SK-N-SH (cell line): ENCODE measurements at regions not wholly inside any gene's neighbourhood (a gene's known extent, or its start where the extent isn't known, plus 50 kb on each side); places are given as distances from the start of the nearest gene placed in this dataset.

ENCODE experiments used
- CTCF ChIA-PET: fragments of 300-600, 350-600 bp; formaldehyde crosslinking; extraction: SDS; loops from one replicate; lab custom pipeline; 2021; lab: Yijun Ruan, JAX
- POLR2A ChIA-PET: fragments of 350-600 bp; sonication (Branson Sonifier 250); formaldehyde crosslinking; extraction: SDS; loops from one replicate; lab custom pipeline; 2020; ENCODE audit warnings: antibody characterized with exemption, inconsistent platforms; lab: Yijun Ruan, JAX
- DNase-seq: peaks from one replicate; pipeline ENCODE4 v3.0.0; 2012
- H2AFZ ChIP-seq: fragments of 200-600 bp; sonication (generic); 2 replicates; pipeline ENCODE4 v1.8.1; 2016; ENCODE audit warnings: antibody characterized with exemption, mild to moderate bottlenecking, low read depth
- H3F3A ChIP-seq: fragments of 200-600 bp; sonication (generic); replicated peaks from 2 replicates; pipeline ENCODE3; 2016; ENCODE audit warnings: antibody characterized with exemption, mild to moderate bottlenecking; ENCODE audit not compliant: insufficient read depth
- H3K27ac ChIP-seq, 2 experiments: fragments of 200-500 bp in 1 of 2; fragments of 200-600 bp in 1 of 2; sonication (Bioruptor generic) in 1 of 2; sonication (generic), shearing (Covaris generic) in 1 of 2; 2 replicates each; pipeline versions ENCODE4 v1.5.1 to v1.6.1; 2014 to 2016; ENCODE audit warnings: low read depth in 2 of 2, inconsistent platforms in 1 of 2, low read length in 1 of 2, mild to moderate bottlenecking in 1 of 2, mixed read lengths in 1 of 2
- H3K27me3 ChIP-seq: fragments of 200-600 bp; sonication (generic), shearing (Covaris generic); 2 replicates; pipeline ENCODE4 v1.6.1; 2016; ENCODE audit warnings: mixed run types; ENCODE audit not compliant: insufficient read depth
- H3K36me3 ChIP-seq, 2 experiments: fragments of 200-500 bp in 1 of 2; fragments of 200-600 bp in 1 of 2; sonication (Bioruptor generic) in 1 of 2; sonication (generic) in 1 of 2; replicated peaks in 1 of 2; 2 replicates each; pipeline versions ENCODE3 to v1.5.1; 2014 to 2016; ENCODE audit warnings: low read length in 1 of 2, mild to moderate bottlenecking in 1 of 2; ENCODE audit not compliant: insufficient read depth in 2 of 2, control insufficient read depth in 1 of 2
- H3K4me1 ChIP-seq, 2 experiments: fragments of 200-500 bp in 1 of 2; fragments of 200-600 bp in 1 of 2; sonication (Bioruptor generic) in 1 of 2; sonication (generic), shearing (Covaris generic) in 1 of 2; 2 replicates each; pipeline versions ENCODE4 v1.5.1 to v1.6.1; 2014 to 2016; ENCODE audit warnings: low read depth in 1 of 2, low read length in 1 of 2, mixed run types in 1 of 2; ENCODE audit not compliant: insufficient read depth in 2 of 2, control insufficient read depth in 1 of 2
- H3K4me2 ChIP-seq: fragments of 200-600 bp; sonication (generic), shearing (Covaris generic); 2 replicates; pipeline ENCODE4 v1.6.1; 2017; ENCODE audit warnings: mixed run types
- H3K4me3 ChIP-seq, 2 experiments: fragments of 200-500 bp in 1 of 2; fragments of 200-600 bp in 1 of 2; sonication (Bioruptor generic) in 1 of 2; sonication (generic), shearing (Covaris generic) in 1 of 2; 2 replicates each; pipeline versions ENCODE4 v1.5.1 to v1.8.1; 2014 to 2016; ENCODE audit warnings: low read depth in 2 of 2, inconsistent platforms in 1 of 2, low read length in 1 of 2, mild to moderate bottlenecking in 1 of 2, mixed read lengths in 1 of 2, moderate library complexity in 1 of 2
- H3K79me2 ChIP-seq: fragments of 200-600 bp; sonication (generic); 2 replicates; pipeline ENCODE4 v1.8.1; 2017; ENCODE audit warnings: mild to moderate bottlenecking; ENCODE audit not compliant: insufficient read depth
- H3K9ac ChIP-seq: fragments of 200-600 bp; sonication (generic); 2 replicates; pipeline ENCODE4 v1.6.1; 2017; ENCODE audit warnings: mixed run types
- H3K9me2 ChIP-seq: fragments of 200-600 bp; sonication (generic); 2 replicates; pipeline ENCODE4 v1.6.1; 2017; ENCODE audit warnings: mixed run types
- H3K9me3 ChIP-seq: fragments of 200-600 bp; sonication (generic); 2 replicates; pipeline ENCODE4 v1.6.1; 2017; ENCODE audit warnings: mixed run types, mild to moderate bottlenecking, moderate library complexity
- H4K20me1 ChIP-seq: fragments of 200-600 bp; sonication (generic); 2 replicates; pipeline ENCODE4 v1.6.1; 2017; ENCODE audit warnings: mild to moderate bottlenecking, mixed run types; ENCODE audit not compliant: insufficient read depth
- CHD2 ChIP-seq: fragments of 150-350 bp; IDR thresholded peaks from 2 replicates; pipeline ENCODE4 v1.6.1; 2018; ENCODE audit warnings: low read length; ENCODE audit not compliant: partially characterized antibody
- EZH2phosphoT487 ChIP-seq: fragments of 200-600 bp; sonication (generic); IDR thresholded peaks from 2 replicates; pipeline ENCODE4 v1.6.1; 2017; ENCODE audit warnings: low read depth, mixed run types, mild to moderate bottlenecking, antibody characterized with exemption, moderate library complexity, borderline replicate concordance
- FOSL2 ChIP-seq: IDR thresholded peaks from 2 replicates; pipeline ENCODE4 v1.4.0; 2012; ENCODE audit warnings: low read depth, mild to moderate bottlenecking, moderate library complexity, borderline replicate concordance
- FOXJ3 ChIP-seq: sonication (generic); formaldehyde crosslinking; IDR thresholded peaks from 2 replicates; pipeline ENCODE4 v1.5.1; 2020; ENCODE audit warnings: mild to moderate bottlenecking, missing genetic modification reagents
- GATA2 ChIP-seq: sonication (generic); formaldehyde crosslinking; IDR thresholded peaks from 2 replicates; pipeline ENCODE4 v1.5.0; 2020; ENCODE audit warnings: mild to moderate bottlenecking, missing genetic modification reagents
- MXI1 ChIP-seq: IDR thresholded peaks from 2 replicates; pipeline ENCODE4 v1.6.1; 2012; ENCODE audit warnings: mild to moderate bottlenecking, low read depth, low read length, improper control_type of control experiment
- POLR2AphosphoS5 ChIP-seq: IDR thresholded peaks from 2 replicates; pipeline ENCODE4 v1.6.1; 2012; ENCODE audit warnings: low read depth, low read length
- RAD21 ChIP-seq: IDR thresholded peaks from 2 replicates; pipeline ENCODE4 v1.6.1; 2012; ENCODE audit warnings: mild to moderate bottlenecking, low read length
- SMC3 ChIP-seq: IDR thresholded peaks from 2 replicates; pipeline ENCODE4 v1.6.1; 2012; ENCODE audit warnings: low read depth, low read length, improper control_type of control experiment
- TEAD4 ChIP-seq: IDR thresholded peaks from 2 replicates; pipeline ENCODE4 v1.4.0; 2012; ENCODE audit warnings: mild to moderate bottlenecking, borderline replicate concordance; ENCODE audit not compliant: insufficient read depth
- USF1 ChIP-seq: IDR thresholded peaks from 2 replicates; pipeline ENCODE4 v1.4.0; 2012; ENCODE audit warnings: low read depth, borderline replicate concordance
- USF2 ChIP-seq: fragments of 150-350 bp; IDR thresholded peaks from 2 replicates; pipeline ENCODE4 v1.6.1; 2017; ENCODE audit warnings: antibody characterized with exemption, low read length, low read depth, borderline replicate concordance
- ZBTB33 ChIP-seq: IDR thresholded peaks from 2 replicates; pipeline ENCODE4 v1.4.0; 2012; ENCODE audit warnings: low read depth, borderline replicate concordance
- WGBS: methylation state at CpG from one replicate; pipeline ENCODE4 v1.1.6; 2017; ENCODE audit warnings: low lambda C conversion rate; 5-methylcytosine and 5-hydroxymethylcytosine counted together

- CTCF ChIA-PET = interaction anchor here (1.0 to 1.3 kb wide), 3 partner anchors 10 to 494 kb away, joined by 3 to 7 read pairs (median 6); no protein-coding TSS in a partner anchor
These were observed 78.9 kb upstream of the ZNF280D start for GRCh38 chr15:56812221-56812620.

GRCh38 chr15:56811586-56811985, 78.3 kb upstream of the ZNF280D start:
- Histone ChIP-seq H3K27ac (no peak overlapping the region), H3K27me3 (no peaks in the 10 kb centered on the region), H3K9me2 (no peaks in the 10 kb centered on the region), H3K4me3 (no peak overlapping the region), H3F3A (no peaks in the 10 kb centered on the region), H3K9ac (no peak overlapping the region), H3K36me3 (peaks cover 0 to 5% of the 10 kb centered on the region in 2 experiments), H3K4me1 (peaks cover 0 to 5% of the 10 kb centered on the region in 2 experiments; a peak in 1 of 4 replicates), H3K79me2 (no peaks in the 10 kb centered on the region), H4K20me1 (no peaks in the 10 kb centered on the region), H3K4me2 (no peak overlapping the region), H2AFZ (no peak overlapping the region), H3K9me3 (peaks cover 8% of the 10 kb centered on the region; the same call in 1 of the 2 replicates)
- DNase-seq = no peak
- 95% methylated on average over 4 of the region's 4 CpGs for WGBS
- ChIA-PET POLR2A (no interaction called here), CTCF (no interaction called here)
- no peak for TF ChIP-seq USF1
- TF ChIP-seq ZBTB33 = no peak
- no peak for TF ChIP-seq POLR2AphosphoS5
- TF ChIP-seq USF2 = no peak
- TF ChIP-seq FOSL2 = no peak
- no peak for TF ChIP-seq SMC3
- TF ChIP-seq EZH2phosphoT487 = no peak

More at GRCh38 chr15:56812221-56812620, 78.9 kb upstream of the ZNF280D start:
- no peaks in the 10 kb centered on the region for H3K9me2 ChIP-seq
- no peaks in the 10 kb centered on the region for H3F3A ChIP-seq
- no peaks in the 10 kb centered on the region for H3K79me2 ChIP-seq
- TF ChIP-seq SMC3 (no peak), TEAD4 (no peak), CHD2 (no peak), MXI1 (no peak), FOXJ3 (CRISPR knock-in tag) (no peak), RAD21 (no peak), GATA2 (CRISPR knock-in tag) (no peak)
- POLR2A ChIA-PET = no interaction called here
- 61% methylated on average over 3 of the region's 3 CpGs for WGBS
- no peaks in the 10 kb centered on the region for H4K20me1 ChIP-seq
- H3K9me3 ChIP-seq = peaks cover 8% of the 10 kb centered on the region; the same call in 1 of the 2 replicates
- no peak overlapping the region for H3K4me2 ChIP-seq
- H3K27me3 ChIP-seq = no peaks in the 10 kb centered on the region
- H3K4me1 ChIP-seq = peaks cover 0 to 11% of the 10 kb centered on the region in 2 experiments; a peak in 2 of 4 replicates
- no peak for DNase-seq
- no peak overlapping the region for H3K9ac ChIP-seq
- H2AFZ ChIP-seq = no peak overlapping the region
- H3K36me3 ChIP-seq = peaks cover 0 to 5% of the 10 kb centered on the region in 2 experiments
- H3K4me3 ChIP-seq = no peak overlapping the region
- no peak overlapping the region for H3K27ac ChIP-seq
